HepG2 (cell line): ENCODE measurements at regions not wholly inside any gene's neighbourhood (a gene's known extent, or its start where the extent isn't known, plus 50 kb on each side); places are given as distances from the start of the nearest gene placed in this dataset.

Source experiments
- ATAC-seq: fragments of 200-7000 bp; cut with Tn5 transposase; 3 replicates; pipeline ENCODE4 v1.9.1; 2020; ENCODE audit warnings: mild to moderate bottlenecking, moderate library complexity
- BruUV-seq: library from RNA; stranded (reverse); fragments of 400-500 nt; replicated peaks from 2 replicates; lab custom pipeline; 2021; lab: Mats Ljungman, UMichigan
- CTCF ChIA-PET: fragments of 300-600 bp; formaldehyde crosslinking; extraction: SDS; loops from one replicate; lab custom pipeline; 2021; ENCODE audit warnings: low total read pairs, inconsistent platforms, low intra/inter-chr PET ratio; lab: Yijun Ruan, JAX
- POLR2A ChIA-PET: fragments of 350-600 bp; sonication (Branson Sonifier 250); formaldehyde crosslinking; loops from one replicate; lab custom pipeline; 2020; ENCODE audit warnings: antibody characterized with exemption, inconsistent platforms; lab: Yijun Ruan, JAX
- DNase-seq: peaks from one replicate; pipeline ENCODE4 v3.0.0-alpha.2; 2015; ENCODE audit warnings: low spot score
- FAIRE-seq: peaks from 3 replicates; lab custom pipeline; 2011; peaks lifted over from hg19 to GRCh38; lab: Jason Lieb, UNC
- H2AFZ ChIP-seq: one replicate; pipeline ENCODE4 v1.6.1; 2011; ENCODE audit warnings: low read length, inconsistent platforms
- H3K27ac ChIP-seq: fragments of 300-600 bp; 3 replicates; pipeline ENCODE4 v1.8.0; 2011; ENCODE audit warnings: mixed run types, mild to moderate bottlenecking, mixed read lengths, low read length, inconsistent platforms; ENCODE audit not compliant: insufficient read depth; ENCODE audit errors: extremely low read length
- H3K27me3 ChIP-seq, 2 experiments: fragments of 200-600 bp in 1 of 2; 2 replicates in 1 of 2; 3 replicates in 1 of 2; pipeline versions ENCODE4 v1.6.0 to v1.8.0; 2011; ENCODE audit warnings: low read length in 2 of 2, mild to moderate bottlenecking in 2 of 2, moderate library complexity in 2 of 2, inconsistent platforms in 1 of 2; ENCODE audit not compliant: insufficient read depth in 2 of 2, control insufficient read depth in 1 of 2
- H3K36me3 ChIP-seq, 2 experiments: fragments of 200-600 bp in 1 of 2; replicated peaks in 1 of 2; 2 replicates in 1 of 2; 3 replicates in 1 of 2; pipeline versions ENCODE4 v1.5.1 to v1.8.0; 2011; ENCODE audit warnings: low read length in 2 of 2, inconsistent platforms in 1 of 2; ENCODE audit not compliant: insufficient read depth in 2 of 2, control insufficient read depth in 1 of 2
- H3K4me1 ChIP-seq: 2 replicates; pipeline ENCODE4 v1.5.1; 2012; ENCODE audit warnings: low read length, inconsistent platforms; ENCODE audit not compliant: insufficient read depth
- H3K4me2 ChIP-seq: 2 replicates; pipeline ENCODE4 v1.6.0; 2011; ENCODE audit warnings: low read depth, low read length, inconsistent platforms
- H3K4me3 ChIP-seq, 3 experiments: fragments of 200-600 bp in 1 of 3; sonication (generic), shearing (Covaris generic) in 1 of 3; replicated peaks in 1 of 3; 2 replicates each; pipeline ENCODE4 v1.5.1; 2011 to 2016; ENCODE audit warnings: low read length in 3 of 3, inconsistent platforms in 2 of 3, low read depth in 2 of 3, mild to moderate bottlenecking in 2 of 3, control low read depth in 1 of 3, mixed read lengths in 1 of 3; ENCODE audit not compliant: insufficient read depth in 1 of 3
- H3K79me2 ChIP-seq: one replicate; pipeline ENCODE4 v1.6.1; 2011; ENCODE audit warnings: low read length, inconsistent platforms; ENCODE audit not compliant: insufficient read depth
- H3K9ac ChIP-seq: 2 replicates; pipeline ENCODE4 v1.6.0; 2011; ENCODE audit warnings: mild to moderate bottlenecking, low read depth, low read length, inconsistent platforms; ENCODE audit not compliant: insufficient read depth
- H3K9me3 ChIP-seq: 2 replicates; pipeline ENCODE4 v1.5.1; 2012; ENCODE audit warnings: mild to moderate bottlenecking, low read length
- H4K20me1 ChIP-seq: 2 replicates; pipeline ENCODE4 v1.6.0; 2011; ENCODE audit warnings: inconsistent platforms, mild to moderate bottlenecking, low read length, moderate library complexity; ENCODE audit not compliant: insufficient read depth
- CEBPG ChIP-seq: IDR thresholded peaks from 2 replicates; pipeline ENCODE4 v1.6.1; 2016
- GMEB1 ChIP-seq: sonication (generic); formaldehyde crosslinking; IDR thresholded peaks from 2 replicates; pipeline ENCODE4 v1.5.1; 2020; ENCODE audit warnings: missing genetic modification reagents, mild to moderate bottlenecking, borderline replicate concordance
- MIER2 ChIP-seq: IDR thresholded peaks from 2 replicates; pipeline ENCODE4 v1.6.1; 2016; ENCODE audit warnings: missing biosample characterization, missing genetic modification reagents
- NFE2L2 ChIP-seq: fragments of 150-350 bp; IDR thresholded peaks from 2 replicates; pipeline ENCODE4 v1.6.1; 2014; ENCODE audit warnings: low read length
- PAX8 ChIP-seq: sonication (generic); formaldehyde crosslinking; IDR thresholded peaks from 2 replicates; pipeline ENCODE4 v1.8.0; 2022; ENCODE audit warnings: mild to moderate bottlenecking, missing genetic modification reagents, borderline replicate concordance
- SKI ChIP-seq: fragments of 450-650 bp; IDR thresholded peaks from one replicate; pipeline ENCODE4 v1.6.1; 2018; ENCODE audit warnings: mild to moderate bottlenecking; ENCODE audit not compliant: partially characterized antibody
- ZMYM3 ChIP-seq: sonication (generic); formaldehyde crosslinking; IDR thresholded peaks from 2 replicates; pipeline ENCODE4 v1.5.1; 2020; ENCODE audit warnings: mild to moderate bottlenecking, missing genetic modification reagents
- ZNF543 ChIP-seq: sonication (generic); formaldehyde crosslinking; IDR thresholded peaks from 2 replicates; pipeline ENCODE4 v1.4.0; 2020; ENCODE audit warnings: mild to moderate bottlenecking, missing genetic modification reagents
- ZNF570 ChIP-seq: sonication (generic); formaldehyde crosslinking; IDR thresholded peaks from 2 replicates; pipeline ENCODE4 v1.4.0; 2020; ENCODE audit warnings: mild to moderate bottlenecking, missing genetic modification reagents, borderline replicate concordance
- ZNF589 ChIP-seq: sonication (generic); formaldehyde crosslinking; conservative IDR thresholded peaks from 2 replicates; pipeline ENCODE4 v1.8.0; 2022; ENCODE audit warnings: mild to moderate bottlenecking, moderate library complexity, missing genetic modification reagents
- ZNF773 ChIP-seq: sonication (generic); formaldehyde crosslinking; IDR thresholded peaks from 2 replicates; pipeline ENCODE4 v1.4.0; 2020; ENCODE audit warnings: missing genetic modification reagents, borderline replicate concordance
- WGBS: methylation state at CpG from one replicate; pipeline ENCODE4 v1.1.6; 2017; ENCODE audit warnings: low lambda C conversion rate; 5-methylcytosine and 5-hydroxymethylcytosine counted together
- in situ Hi-C: cut with HindIII; loops from 2 replicates; pipeline ENCODE4 v1.10.0; 2017; ENCODE audit warnings: low pct_unique_long_range_greater_than_20kb; ENCODE audit not compliant: extremely low pct_ligation_motif_present
- intact Hi-C: fragments of 100-400 bp; cut with micrococcal nuclease; formaldehyde crosslinking; loops from one replicate; pipeline ENCODE4 v1.10.0; 2022; ENCODE audit not compliant: unreplicated experiment
- TF ChIP-seq, protein P1 (sequence below): sonication (generic); formaldehyde crosslinking; IDR thresholded peaks from 2 replicates; pipeline ENCODE4 v1.4.0; 2020; ENCODE audit warnings: low read depth, missing genetic modification reagents

DNA sequence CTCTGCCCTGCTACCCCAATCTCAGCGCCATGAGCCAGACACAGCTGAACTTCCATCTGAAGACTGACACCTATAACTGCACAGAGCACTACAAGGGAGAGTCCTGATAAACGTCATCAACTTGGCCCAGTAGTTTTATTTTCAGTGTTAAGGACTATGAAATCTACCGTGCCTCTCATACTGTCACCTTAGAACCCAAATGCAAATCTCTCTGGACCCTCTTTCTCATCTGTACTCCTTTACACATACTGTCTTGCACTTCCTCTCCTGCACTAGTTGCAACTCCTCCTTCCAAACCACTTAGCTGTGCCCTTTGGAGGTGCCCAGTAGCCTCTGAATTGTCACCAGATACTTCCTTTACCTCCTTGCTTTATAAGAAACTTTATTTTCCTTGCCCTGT is 420.2 kb upstream of the CNKSR2 start:
- H2AFZ ChIP-seq: no peak overlapping the region

More for the DNA sequence above, 420.2 kb upstream of the CNKSR2 start:
- Histone ChIP-seq H3K4me1 (no peaks in the 10 kb centered on the region), H3K27ac (no peak overlapping the region), H3K9me3 (no peaks in the 10 kb centered on the region), H3K79me2 (no peaks in the 10 kb centered on the region)
- in situ Hi-C loops: no loop called here
- POLR2A ChIA-PET: no interaction called here
- BruUV-seq: no TSS peak
- ATAC-seq (no peak), DNase-seq (no peak)
- intact Hi-C loops: no loop called here
- CTCF ChIA-PET: no interaction called here
- no peak for TF ChIP-seq PAX8 (CRISPR knock-in tag)
- no peak for TF ChIP-seq ZNF589 (CRISPR knock-in tag)
- no peak for TF ChIP-seq CEBPG (CRISPR knock-in tag)
- no peak for TF ChIP-seq ZNF543 (CRISPR knock-in tag)
- TF ChIP-seq SKI: no peak
- no peak for TF ChIP-seq ZMYM3 (CRISPR knock-in tag)
- no peak for TF ChIP-seq NFE2L2
- TF ChIP-seq MIER2: no peak
- TF ChIP-seq GMEB1 (CRISPR knock-in tag): no peak
- TF ChIP-seq, protein P1, sequence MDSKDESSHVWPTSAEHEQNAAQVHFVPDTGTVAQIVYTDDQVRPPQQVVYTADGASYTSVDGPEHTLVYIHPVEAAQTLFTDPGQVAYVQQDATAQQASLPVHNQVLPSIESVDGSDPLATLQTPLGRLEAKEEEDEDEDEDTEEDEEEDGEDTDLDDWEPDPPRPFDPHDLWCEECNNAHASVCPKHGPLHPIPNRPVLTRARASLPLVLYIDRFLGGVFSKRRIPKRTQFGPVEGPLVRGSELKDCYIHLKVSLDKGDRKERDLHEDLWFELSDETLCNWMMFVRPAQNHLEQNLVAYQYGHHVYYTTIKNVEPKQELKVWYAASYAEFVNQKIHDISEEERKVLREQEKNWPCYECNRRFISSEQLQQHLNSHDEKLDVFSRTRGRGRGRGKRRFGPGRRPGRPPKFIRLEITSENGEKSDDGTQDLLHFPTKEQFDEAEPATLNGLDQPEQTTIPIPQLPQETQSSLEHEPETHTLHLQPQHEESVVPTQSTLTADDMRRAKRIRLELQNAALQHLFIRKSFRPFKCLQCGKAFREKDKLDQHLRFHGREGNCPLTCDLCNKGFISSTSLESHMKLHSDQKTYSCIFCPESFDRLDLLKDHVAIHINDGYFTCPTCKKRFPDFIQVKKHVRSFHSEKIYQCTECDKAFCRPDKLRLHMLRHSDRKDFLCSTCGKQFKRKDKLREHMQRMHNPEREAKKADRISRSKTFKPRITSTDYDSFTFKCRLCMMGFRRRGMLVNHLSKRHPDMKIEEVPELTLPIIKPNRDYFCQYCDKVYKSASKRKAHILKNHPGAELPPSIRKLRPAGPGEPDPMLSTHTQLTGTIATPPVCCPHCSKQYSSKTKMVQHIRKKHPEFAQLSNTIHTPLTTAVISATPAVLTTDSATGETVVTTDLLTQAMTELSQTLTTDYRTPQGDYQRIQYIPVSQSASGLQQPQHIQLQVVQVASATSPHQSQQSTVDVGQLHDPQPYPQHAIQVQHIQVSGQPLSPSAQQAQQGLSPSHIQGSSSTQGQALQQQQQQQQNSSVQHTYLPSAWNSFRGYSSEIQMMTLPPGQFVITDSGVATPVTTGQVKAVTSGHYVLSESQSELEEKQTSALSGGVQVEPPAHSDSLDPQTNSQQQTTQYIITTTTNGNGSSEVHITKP (CRISPR knock-in tag): no peak
- TF ChIP-seq ZNF570 (CRISPR knock-in tag): no peak
- no peak for TF ChIP-seq ZNF773 (CRISPR knock-in tag)
- TF ChIP-seq, all 625 proteins: peak for 0
- H3K9ac ChIP-seq: no peak overlapping the region
- H3K27me3 ChIP-seq: no peaks in the 10 kb centered on the region
- 25% methylated on average over 3 of the region's 3 CpGs for WGBS
- no peak overlapping the region for H3K4me2 ChIP-seq
- FAIRE-seq: no peak
- no peak overlapping the region for H3K4me3 ChIP-seq
- no peaks in the 10 kb centered on the region for H3K36me3 ChIP-seq
- H4K20me1 ChIP-seq: no peaks in the 10 kb centered on the region
